Right lobe of liver (tissue), 6 donors: ENCODE measurements at regions not wholly inside any gene's neighbourhood (a gene's known extent, or its start where the extent isn't known, plus 50 kb on each side); places are given as distances from the start of the nearest gene placed in this dataset.

Source experiments
- ATAC-seq, 4 donors: fragments of 200-7000 bp; cut with Tn5 transposase; one replicate each; pipeline ENCODE4 v1.9.1; 2020; ENCODE audit warnings: mild to moderate bottlenecking in 4 of 4, moderate library complexity in 4 of 4
- DNase-seq, 3 donors: peaks; one replicate each; pipeline ENCODE4 v3.0.0-alpha.2; 2020
- H3K27ac ChIP-seq, 3 donors: fragments of 200-600 bp; one replicate each; pipeline ENCODE4 v1.8.0; 2022
- H3K27me3 ChIP-seq, 2 donors: fragments of 200-600 bp; one replicate each; pipeline ENCODE4 v1.8.0; 2022
- H3K36me3 ChIP-seq, 4 donors: fragments of 200-600 bp; sonication (generic) in 1 of 4; one replicate each; pipeline versions ENCODE4 v1.5.1 to v1.8.0; 2017 to 2022; ENCODE audit warnings: control low read depth in 1 of 4
- H3K4me1 ChIP-seq, 4 donors: fragments of 200-600 bp; sonication (generic) in 1 of 4; one replicate each; pipeline versions ENCODE4 v1.5.1 to v1.8.0; 2017 to 2022; ENCODE audit warnings: control low read depth in 1 of 4
- H3K4me3 ChIP-seq, 3 donors: fragments of 200-600 bp; one replicate each; pipeline ENCODE4 v1.8.0; 2022
- H3K9me3 ChIP-seq, 4 donors: fragments of 200-600 bp; sonication (generic) in 1 of 4; one replicate each; pipeline versions ENCODE4 v1.5.1 to v1.8.0; 2017 to 2022; ENCODE audit warnings: control low read depth in 1 of 4
- POLR2A ChIP-seq: fragments of 450-650 bp; IDR thresholded peaks from one replicate; pipeline ENCODE4 v1.6.1; 2017; ENCODE audit warnings: antibody characterized with exemption, mild to moderate bottlenecking
- WGBS: methylation state at CpG from one replicate; pipeline ENCODE4 v1.1.6; 2018; ENCODE audit warnings: low coverage, low lambda C conversion rate; ENCODE audit not compliant: insufficient coverage; ENCODE audit errors: missing lambda C conversion rate; 5-methylcytosine and 5-hydroxymethylcytosine counted together
- intact Hi-C, 2 donors: fragments of 100-400 bp; cut with DNase I; formaldehyde crosslinking; loops; one replicate each; pipeline versions ENCODE4 v1.11.2 to v1.14.1; 2022
- TF ChIP-seq, protein P1 (sequence below), 4 donors: fragments of 200-600 bp in 3 of 4; fragments of 450-650 bp in 1 of 4; IDR thresholded peaks; one replicate each; pipeline versions ENCODE4 v1.5.1 to v1.8.0; 2016 to 2022; ENCODE audit warnings: antibody characterized with exemption in 4 of 4, mild to moderate bottlenecking in 2 of 4
- donor health status: DM: no; HTN: yes; CAD: no.
- donor health status: DM: no; HTN: no; CAD: no.
- donor health status: DM: no; HTN: no; CAD: no.
- donor health status: DM: no; HTN: yes; CAD: no.
- donor health status: DM: no; HTN: yes; CAD: no.

DNA sequence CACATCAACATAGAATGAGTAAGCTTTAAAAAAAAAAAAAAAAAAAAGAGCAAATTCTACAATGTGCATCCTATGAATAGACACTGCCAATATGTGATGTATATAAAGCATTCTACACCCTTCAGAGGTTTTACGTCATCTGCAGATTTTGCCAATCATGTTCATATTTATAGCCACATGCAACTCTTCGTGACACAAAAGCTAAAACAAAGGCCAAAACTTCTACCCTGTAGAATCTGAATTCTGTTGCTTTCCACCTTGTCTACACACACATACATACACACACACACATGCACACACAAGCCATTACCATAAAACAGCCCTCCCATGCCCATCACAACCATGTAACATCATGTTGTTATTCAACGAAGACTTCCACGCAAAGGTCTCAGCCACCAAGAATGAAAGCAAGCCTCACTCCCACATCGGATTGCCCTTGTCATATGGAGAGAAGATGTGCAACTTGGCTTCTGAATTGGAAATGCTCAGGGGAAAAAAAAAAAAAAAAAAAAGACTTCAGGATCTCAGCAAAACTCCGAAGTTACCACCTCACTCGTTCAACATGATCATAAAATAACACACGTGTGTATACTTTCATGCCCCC lies 479.4 kb upstream of the JARID2 start:
- DNase-seq (no peak), ATAC-seq (no peak)
- Histone ChIP-seq H3K9me3 (no peaks in the 10 kb centered on the region), H3K27ac (no peak overlapping the region), H3K36me3 (no peaks in the 10 kb centered on the region), H3K4me3 (no peak overlapping the region), H3K27me3 (no peaks in the 10 kb centered on the region), H3K4me1 (peaks cover 0 to 25% (median 6%) of the 10 kb centered on the region in 4 donors)
- intact Hi-C loops, result no loop called here
- TF ChIP-seq, protein P1, sequence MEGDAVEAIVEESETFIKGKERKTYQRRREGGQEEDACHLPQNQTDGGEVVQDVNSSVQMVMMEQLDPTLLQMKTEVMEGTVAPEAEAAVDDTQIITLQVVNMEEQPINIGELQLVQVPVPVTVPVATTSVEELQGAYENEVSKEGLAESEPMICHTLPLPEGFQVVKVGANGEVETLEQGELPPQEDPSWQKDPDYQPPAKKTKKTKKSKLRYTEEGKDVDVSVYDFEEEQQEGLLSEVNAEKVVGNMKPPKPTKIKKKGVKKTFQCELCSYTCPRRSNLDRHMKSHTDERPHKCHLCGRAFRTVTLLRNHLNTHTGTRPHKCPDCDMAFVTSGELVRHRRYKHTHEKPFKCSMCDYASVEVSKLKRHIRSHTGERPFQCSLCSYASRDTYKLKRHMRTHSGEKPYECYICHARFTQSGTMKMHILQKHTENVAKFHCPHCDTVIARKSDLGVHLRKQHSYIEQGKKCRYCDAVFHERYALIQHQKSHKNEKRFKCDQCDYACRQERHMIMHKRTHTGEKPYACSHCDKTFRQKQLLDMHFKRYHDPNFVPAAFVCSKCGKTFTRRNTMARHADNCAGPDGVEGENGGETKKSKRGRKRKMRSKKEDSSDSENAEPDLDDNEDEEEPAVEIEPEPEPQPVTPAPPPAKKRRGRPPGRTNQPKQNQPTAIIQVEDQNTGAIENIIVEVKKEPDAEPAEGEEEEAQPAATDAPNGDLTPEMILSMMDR (IDR thresholded peaks at IDR 0.05), result no peak
- TF ChIP-seq POLR2A, result no peak
- 96% methylated on average over 8 of the region's 8 CpGs for WGBS

DNA sequence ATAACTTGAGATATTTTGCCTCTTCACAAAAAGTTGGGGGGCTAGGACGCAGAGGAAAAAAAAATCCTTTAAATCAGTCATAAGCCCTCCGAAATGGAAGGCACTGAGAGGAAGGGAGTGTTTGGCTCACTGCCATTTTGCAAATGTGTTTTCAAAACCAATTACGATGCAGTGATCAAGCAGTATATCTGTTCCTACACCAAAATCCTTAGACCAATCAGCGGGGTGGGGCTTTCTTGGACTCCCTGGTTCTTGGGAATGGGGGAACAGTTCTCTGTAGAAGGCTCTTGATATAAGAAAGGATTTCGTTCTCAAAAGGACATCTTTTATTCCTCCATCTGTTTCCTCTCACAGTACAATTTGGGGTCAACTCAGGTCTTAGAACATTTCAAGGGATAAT lies 478.6 kb upstream of the JARID2 start:
- Histone ChIP-seq H3K36me3 (no peaks in the 10 kb centered on the region), H3K27ac (no peak overlapping the region), H3K9me3 (no peaks in the 10 kb centered on the region), H3K4me1 (peaks cover 0 to 17% (median 4%) of the 10 kb centered on the region in 4 donors), H3K27me3 (no peaks in the 10 kb centered on the region), H3K4me3 (no peak overlapping the region)
- intact Hi-C loops, result no loop called here
- TF ChIP-seq POLR2A, result no peak
- TF ChIP-seq, protein P1 (IDR thresholded peaks at IDR 0.05), result no peak
- DNase-seq, result no peak
- WGBS, result 54% methylated on average over 5 of the region's 5 CpGs
- ATAC-seq, result no peak

DNA sequence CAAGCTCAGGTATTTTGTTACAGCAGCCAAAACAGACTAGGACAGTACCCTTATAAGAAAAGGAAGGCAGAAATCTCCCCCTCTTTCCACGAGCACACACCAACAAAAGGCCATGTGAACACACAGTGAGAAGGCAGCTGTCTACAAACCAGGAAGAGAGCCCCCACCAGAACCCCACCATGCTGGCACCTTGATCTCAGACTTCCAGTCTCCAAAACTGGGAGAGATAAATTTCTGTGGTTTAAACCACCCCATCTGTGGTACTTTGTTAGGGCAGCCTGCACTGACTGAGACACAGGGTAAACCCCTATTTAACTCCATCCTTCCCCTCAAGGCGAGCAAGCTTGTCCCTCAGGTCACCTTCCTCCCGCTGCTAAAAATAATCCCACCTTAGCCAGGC lies 475.8 kb upstream of the JARID2 start:
- H3K27me3 ChIP-seq, result no peaks in the 10 kb centered on the region
- DNase-seq (no peak), ATAC-seq (no peak)
- H3K4me1 ChIP-seq, result no peaks in the 10 kb centered on the region
- TF ChIP-seq POLR2A, result no peak
- TF ChIP-seq, protein P1 (IDR thresholded peaks at IDR 0.05), result no peak
- H3K27ac ChIP-seq, result no peak overlapping the region
- intact Hi-C loops, result no loop called here
- 75% methylated on average over 2 of the region's 3 CpGs for WGBS
- no peak overlapping the region for H3K4me3 ChIP-seq
- no peaks in the 10 kb centered on the region for H3K36me3 ChIP-seq
- no peaks in the 10 kb centered on the region for H3K9me3 ChIP-seq

DNA sequence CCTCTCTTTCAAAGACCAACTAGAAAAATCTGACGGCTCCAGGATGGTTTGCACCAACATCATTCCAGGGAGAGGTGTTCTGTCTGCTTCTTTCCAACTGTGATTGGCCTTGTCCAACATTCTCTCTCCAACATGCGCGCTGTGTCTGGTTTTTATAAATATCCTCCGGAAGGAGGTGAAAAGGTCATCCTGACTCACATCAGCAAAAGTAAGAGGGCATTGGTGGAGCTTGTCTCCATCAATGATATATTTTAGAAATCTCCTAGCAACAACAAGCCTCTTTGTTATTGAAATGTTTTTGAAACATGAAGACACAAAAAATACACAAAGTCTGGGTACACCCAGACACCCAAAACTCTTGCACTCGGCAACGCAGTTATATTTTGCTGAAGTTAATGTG lies 475.3 kb upstream of the JARID2 start:
- Histone ChIP-seq H3K27ac (no peak overlapping the region), H3K36me3 (no peaks in the 10 kb centered on the region), H3K4me1 (peaks cover 0 to 5% (median 0%) of the 10 kb centered on the region in 4 donors), H3K27me3 (no peaks in the 10 kb centered on the region), H3K4me3 (no peak overlapping the region), H3K9me3 (no peaks in the 10 kb centered on the region)
- no peak for TF ChIP-seq POLR2A
- TF ChIP-seq, protein P1 (IDR thresholded peaks at IDR 0.05), result no peak
- intact Hi-C loops, result no loop called here
- WGBS, result 80% methylated on average over 6 of the region's 6 CpGs
- no peak for ATAC-seq
- no peak for DNase-seq

DNA sequence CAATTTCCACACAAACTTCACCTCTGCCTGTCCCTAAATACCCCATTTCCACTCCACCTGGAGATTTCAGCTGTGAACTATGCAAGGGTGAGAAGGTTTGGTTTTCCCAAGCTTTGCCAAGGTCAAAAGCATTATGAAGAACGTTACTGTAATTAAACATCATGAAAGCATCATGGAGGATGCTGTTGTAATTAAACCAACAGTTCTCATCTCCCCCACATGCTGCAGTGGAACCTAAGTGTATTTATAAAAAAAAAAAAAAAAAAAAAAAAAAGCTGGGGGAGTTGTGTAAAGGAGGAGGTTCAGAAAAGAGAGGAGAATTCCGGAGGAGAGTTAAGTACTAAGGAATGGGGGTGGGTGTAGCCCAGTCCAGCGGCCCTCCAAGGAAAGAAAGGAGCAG lies 474.9 kb upstream of the JARID2 start:
- H3K4me1 ChIP-seq, result peaks cover 0 to 8% (median 0%) of the 10 kb centered on the region in 4 donors
- WGBS, result 88% methylated on average over 3 of the region's 3 CpGs
- H3K27me3 ChIP-seq, result no peaks in the 10 kb centered on the region
- TF ChIP-seq POLR2A, result no peak
- TF ChIP-seq, protein P1 (IDR thresholded peaks at IDR 0.05), result no peak
- no peak overlapping the region for H3K4me3 ChIP-seq
- H3K27ac ChIP-seq, result no peak overlapping the region
- DNase-seq (no peak), ATAC-seq (no peak)
- intact Hi-C loops, result no loop called here
- H3K36me3 ChIP-seq, result no peaks in the 10 kb centered on the region
- no peaks in the 10 kb centered on the region for H3K9me3 ChIP-seq
